SU-DHL-6 (cell line): ENCODE measurements at regions not wholly inside any gene's neighbourhood (a gene's known extent, or its start where the extent isn't known, plus 50 kb on each side); places are given as distances from the start of the nearest gene placed in this dataset.

Experiments
- CTCF ChIP-seq: fragments of 200-600 bp; sonication (generic); IDR thresholded peaks from one replicate; pipeline ENCODE4 v1.5.1; 2017; ENCODE audit warnings: antibody characterized with exemption, mild to moderate bottlenecking, low read length, moderate library complexity; ENCODE audit not compliant: insufficient read depth, poor library complexity, severe bottlenecking
- EZH2phosphoT487 ChIP-seq: fragments of 200-600 bp; sonication (generic), shearing (Covaris generic); conservative IDR thresholded peaks from 2 replicates; pipeline ENCODE4 v1.6.1; 2018; ENCODE audit warnings: mild to moderate bottlenecking, antibody characterized with exemption, low read length, moderate library complexity, mixed read lengths

GRCh38 chr6:155854787-155855186 is 399.1 kb upstream of the NOX3 start:
- TF ChIP-seq CTCF (no peak), EZH2phosphoT487 (no peak)
